NCI-H748 (cell line): ENCODE measurements at regions not wholly inside any gene's neighbourhood (a gene's known extent, or its start where the extent isn't known, plus 50 kb on each side); places are given as distances from the start of the nearest gene placed in this dataset.

ENCODE experiments used
- DNase-seq: peaks from one replicate; lab custom pipeline; 2025; ENCODE audit not compliant: unreplicated experiment; lab: John Stamatoyannopoulos, UW

- no peak for DNase-seq
These were observed 268.1 kb downstream of the DKK2 start for GRCh38 chr4:106767991-106768390.

DNA sequence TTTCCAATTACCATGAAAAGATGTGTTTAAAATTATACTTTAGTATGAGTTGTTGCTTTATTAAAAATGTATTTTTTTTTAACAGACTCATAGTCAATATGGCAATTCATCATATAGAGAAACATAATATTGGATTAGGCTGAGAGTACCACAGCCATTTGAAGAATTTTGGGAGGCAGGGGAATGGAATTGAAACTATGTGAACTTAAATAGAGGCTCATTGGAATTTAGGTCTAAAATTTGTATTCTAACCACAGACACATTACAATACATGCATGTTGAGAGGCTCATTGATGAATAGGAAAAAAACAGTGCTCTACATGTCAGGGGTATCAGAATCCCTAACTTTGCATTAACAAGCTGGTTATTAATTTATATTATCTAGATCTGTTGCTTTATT, 269.6 kb downstream of the DKK2 start:
- no peak for DNase-seq

DNA sequence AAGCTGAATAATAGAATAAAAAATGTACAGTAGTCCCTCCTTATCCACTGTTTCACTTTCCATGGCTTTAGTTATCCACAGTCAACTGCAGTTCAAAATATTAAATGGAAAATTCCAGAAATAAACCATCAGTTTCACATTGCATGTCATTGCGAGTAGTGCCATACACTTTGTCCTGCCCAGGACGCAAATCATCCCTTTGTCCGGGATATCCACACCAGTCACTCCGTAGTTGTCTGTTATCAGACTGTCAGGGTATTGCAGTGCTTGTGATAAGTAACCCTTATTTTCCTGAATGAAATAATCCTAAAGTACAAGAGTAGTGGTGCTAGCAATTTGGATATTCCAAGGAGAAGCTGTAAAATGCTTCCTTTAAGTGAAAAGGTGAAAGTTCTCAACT, 271.3 kb downstream of the DKK2 start:
- DNase-seq: no peak

DNA sequence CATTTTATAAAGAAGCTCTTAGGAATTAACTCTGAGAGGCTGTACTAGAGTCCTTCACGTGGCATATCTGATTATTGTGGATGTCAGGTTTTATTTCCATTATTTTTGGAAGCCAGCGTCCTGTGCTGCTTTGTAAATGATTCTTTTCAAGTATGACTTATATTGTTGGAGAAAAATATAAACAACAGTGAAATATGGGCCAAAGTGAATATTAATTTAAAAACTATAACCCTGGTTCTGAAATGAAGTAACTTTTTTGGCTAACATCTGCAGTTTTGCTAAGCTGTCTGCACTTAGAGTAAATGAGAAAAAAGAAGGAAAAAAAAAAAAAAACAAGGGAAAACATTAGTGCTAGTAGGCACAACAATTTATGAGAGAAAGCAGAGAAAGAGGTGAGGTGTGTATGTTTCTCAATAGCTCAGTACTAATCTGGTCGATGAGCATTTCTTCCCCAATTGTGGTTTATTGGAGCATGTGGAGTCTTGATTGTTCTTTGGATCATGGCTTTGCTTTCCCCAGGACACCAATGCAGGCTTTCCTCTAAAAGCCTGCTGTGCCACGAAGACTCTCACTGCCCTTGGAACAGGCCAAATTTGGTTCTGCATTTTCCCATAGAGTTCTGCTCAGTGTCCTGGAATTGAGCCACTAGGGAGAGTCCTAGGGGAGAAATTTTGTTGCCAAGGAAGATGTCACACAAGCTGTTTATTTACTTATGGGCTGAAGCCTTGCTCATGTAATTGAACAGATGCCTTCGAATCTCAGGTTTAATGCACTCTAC, 273.3 kb downstream of the DKK2 start:
- peak; percentile 30 for DNase-seq

GRCh38 chr4:106753426-106753825, 282.7 kb downstream of the DKK2 start:
- no peak for DNase-seq

GRCh38 chr4:106746451-106746850, 289.7 kb downstream of the DKK2 start:
- no peak for DNase-seq

DNA sequence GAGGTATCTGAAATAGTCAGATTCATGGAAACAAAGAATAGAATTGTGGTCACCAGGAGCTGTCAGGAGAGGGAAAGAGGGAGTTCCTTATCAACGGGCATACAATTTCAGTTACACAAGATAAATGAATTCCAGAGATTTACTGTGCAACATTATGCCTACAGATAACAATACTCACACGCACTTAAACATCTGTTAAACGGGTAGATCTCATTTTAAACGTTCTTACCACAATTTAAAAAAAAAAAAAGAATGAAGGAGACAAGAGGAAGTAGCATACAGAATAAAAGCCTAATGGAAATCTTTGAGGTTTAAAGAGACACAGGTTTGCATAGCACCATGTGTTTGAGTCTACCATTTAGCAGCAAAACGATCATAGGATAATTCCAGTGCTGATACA, 298.0 kb downstream of the DKK2 start:
- DNase-seq: no peak

GRCh38 chr4:106718548-106718947, 317.6 kb downstream of the DKK2 start:
- no peak for DNase-seq

DNA sequence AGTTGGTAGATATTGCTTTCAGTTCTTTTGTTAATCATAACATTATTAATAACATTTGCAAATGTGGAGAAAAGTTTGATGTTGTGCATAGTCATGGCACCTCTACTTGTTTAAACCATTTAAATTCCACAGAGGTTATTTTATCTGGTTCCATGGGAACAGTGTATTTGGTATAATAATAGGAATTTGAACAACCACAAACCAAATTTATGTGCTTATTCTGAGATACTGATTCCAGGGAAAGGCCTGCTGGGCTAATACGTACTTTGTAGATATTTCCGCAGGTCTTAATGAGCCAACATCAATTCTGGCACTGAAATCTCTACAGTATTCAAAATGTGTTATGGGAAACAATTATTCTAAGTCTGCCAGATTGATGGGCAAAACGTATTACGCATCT, 319.0 kb downstream of the DKK2 start:
- DNase-seq: no peak

GRCh38 chr4:106715825-106716224, 320.3 kb downstream of the DKK2 start:
- no peak for DNase-seq

DNA sequence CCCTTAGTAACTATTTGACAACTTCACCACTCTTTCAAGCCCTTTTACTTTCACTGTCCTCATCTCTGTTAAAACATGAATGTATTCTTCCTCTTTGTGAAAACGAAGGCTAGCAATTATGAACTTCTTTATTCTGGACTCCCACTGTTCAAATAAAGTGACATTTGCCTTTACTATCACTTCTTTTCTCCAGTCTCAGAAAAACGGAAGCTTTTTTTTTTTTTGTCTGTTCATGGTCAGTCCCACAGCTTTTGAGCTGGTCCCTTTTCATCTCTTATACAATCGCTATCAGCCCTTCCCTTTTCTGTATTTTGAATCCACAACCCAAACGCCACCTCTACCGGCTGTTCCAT, 327.7 kb downstream of the DKK2 start:
- no peak for DNase-seq

DNA sequence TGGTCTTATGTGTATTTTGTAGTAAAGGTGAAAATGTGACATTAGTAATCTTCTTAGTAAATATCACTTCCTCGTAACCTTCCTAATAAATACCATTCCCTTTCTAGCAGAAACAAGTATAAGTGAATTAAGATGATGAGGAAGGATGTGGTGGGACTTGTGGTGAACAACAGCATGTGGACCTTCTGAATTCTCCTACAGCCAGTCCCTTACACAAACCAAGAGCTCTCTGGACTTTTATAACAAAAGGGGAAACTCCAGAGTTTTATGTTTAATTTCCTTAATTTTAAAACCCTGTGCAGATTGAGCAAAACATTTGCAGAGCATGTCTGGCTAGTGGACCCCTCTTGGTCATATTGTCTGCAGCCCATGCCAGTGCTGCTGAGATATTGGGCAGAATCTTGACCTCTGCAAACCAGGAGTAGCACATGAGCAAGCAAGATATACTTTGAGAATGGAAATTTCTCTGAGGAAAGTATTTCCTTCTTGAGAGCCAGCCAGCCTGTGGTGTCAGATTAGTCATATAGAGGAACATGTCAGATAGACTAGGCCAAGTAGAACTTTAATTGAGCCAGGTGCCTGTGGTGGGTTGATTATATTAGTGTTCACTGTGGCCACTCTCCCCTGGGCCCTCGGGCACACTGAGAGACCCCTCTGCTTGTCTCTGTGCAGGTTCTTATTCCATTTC, 328.2 kb downstream of the DKK2 start:
- no peak for DNase-seq

GRCh38 chr4:106704253-106704870, 331.8 kb downstream of the DKK2 start:
- DNase-seq: no peak

- DNase-seq: no peak
These were observed 331.7 kb upstream of the GIMD1 start for GRCh38 chr4:106700321-106700720.

- DNase-seq: no peak
These were observed 330.1 kb upstream of the GIMD1 start for GRCh38 chr4:106698621-106699195.

DNA sequence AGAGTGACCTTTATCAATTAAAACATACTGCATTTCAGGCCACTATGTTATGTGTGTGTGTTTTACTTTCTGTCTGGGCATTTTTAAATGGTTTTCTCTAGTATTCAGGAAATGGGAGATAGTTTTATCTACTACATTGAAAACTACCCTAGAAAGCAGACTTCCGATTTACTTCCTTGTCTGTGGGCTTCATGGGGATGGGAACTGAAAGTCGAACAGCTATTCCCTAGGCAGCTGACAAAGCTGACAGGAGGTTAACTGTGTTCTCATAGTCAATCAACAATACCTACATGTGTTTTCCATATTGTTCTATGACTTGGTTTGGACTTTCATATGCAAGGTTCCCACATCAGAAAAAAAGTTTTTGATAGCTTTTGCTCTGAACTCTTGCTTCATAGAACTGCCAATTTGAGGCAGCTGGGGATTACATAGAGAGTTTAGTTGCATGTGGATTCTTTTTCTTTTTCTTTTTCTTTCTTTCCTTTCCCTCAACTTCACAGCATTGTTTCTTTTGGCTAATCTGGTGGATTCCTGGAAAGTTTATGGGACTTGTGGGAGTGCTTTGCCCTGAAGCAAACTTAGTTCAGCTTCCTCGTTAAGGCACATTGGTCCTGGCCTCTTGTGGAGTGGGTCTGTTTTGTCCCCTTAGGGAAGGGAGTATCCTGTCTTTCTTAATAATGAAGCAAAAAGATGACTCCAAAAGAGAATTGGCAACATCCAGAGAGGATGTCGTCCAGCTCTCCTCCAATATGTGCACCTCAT, 327.1 kb upstream of the GIMD1 start:
- no peak for DNase-seq

DNA sequence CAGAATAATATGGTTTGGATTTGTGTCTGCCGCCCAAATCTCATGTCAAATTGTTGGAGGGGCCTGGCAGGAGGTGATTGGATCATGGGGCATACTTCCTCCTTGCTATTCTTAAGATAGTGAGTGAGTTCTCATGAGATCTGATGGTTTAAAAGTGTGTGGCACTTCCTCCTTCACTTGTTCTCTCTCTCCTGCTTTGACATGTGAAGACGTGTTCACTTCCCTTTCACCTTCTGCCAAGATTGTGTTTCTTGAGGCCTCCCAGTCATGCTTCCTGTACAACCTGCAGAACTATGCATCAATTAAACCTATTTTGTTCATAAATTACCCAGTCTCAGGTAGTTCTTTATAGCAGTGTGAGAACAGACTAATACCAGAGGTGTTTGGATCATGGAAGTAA, 325.7 kb upstream of the GIMD1 start:
- no peak for DNase-seq

- DNase-seq: no peak
These were observed 323.2 kb upstream of the GIMD1 start for GRCh38 chr4:106691749-106692148.

- DNase-seq: no peak
These were observed 321.9 kb upstream of the GIMD1 start for GRCh38 chr4:106690487-106690886.

GRCh38 chr4:106687026-106687425, 318.4 kb upstream of the GIMD1 start:
- DNase-seq: no peak

DNA sequence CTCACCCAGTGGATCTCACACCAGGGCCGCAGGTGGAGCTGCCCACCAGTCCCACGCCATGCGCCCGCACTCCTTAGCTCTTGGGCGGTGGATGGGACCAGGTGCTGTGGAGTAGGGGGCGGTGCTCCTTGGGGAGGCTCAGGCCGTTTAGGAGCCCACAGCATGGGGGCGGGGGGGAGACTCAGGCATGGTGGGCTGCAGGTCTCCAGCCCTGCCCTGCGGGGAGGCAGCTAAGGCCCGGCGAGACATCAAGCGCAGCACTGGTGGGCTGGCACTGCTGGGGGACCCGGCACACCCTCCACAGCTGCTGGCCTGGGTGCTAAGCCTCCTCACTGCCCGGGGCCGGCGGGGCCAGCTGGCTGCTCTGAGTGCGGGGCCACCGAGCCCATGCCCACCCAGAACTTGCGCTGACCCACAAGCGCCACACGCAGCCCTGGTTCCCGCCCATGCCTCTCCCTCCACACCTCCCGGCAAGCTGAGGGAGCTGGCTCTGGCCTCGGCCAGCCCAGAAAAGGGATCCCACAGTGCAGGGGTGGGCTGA, 312.9 kb upstream of the GIMD1 start:
- DNase-seq: no peak
